DMS114 treated with DMSO at 0.1 percent for 48 hours (cell line): ENCODE measurements at regions not wholly inside any gene's neighbourhood (a gene's known extent, or its start where the extent isn't known, plus 50 kb on each side); places are given as distances from the start of the nearest gene placed in this dataset.
"Not testable (repeated sequence)": the region's sequence is repeated elsewhere in the genome, so short reads cannot be mapped to it uniquely, and the experiment has no call there.

Experiments used
- DNase-seq: peaks from one replicate; lab custom pipeline; 2025; ENCODE audit not compliant: unreplicated experiment; lab: John Stamatoyannopoulos, UW

GRCh38 chr17:64773386-64773835, 111.3 kb upstream of the SMURF2 start:
- no peak for DNase-seq

GRCh38 chr17:64772845-64773299, 110.8 kb upstream of the SMURF2 start:
- no peak for DNase-seq

GRCh38 chr17:64771980-64772844, 110.1 kb upstream of the SMURF2 start:
- no peak for DNase-seq

- no peak for DNase-seq
Observed at GRCh38 chr17:64769712-64770111, 107.6 kb upstream of the SMURF2 start.

- DNase-seq: no peak
Observed at GRCh38 chr17:64767269-64767997, 105.3 kb upstream of the SMURF2 start.

GRCh38 chr17:64765191-64765889, 103.2 kb upstream of the SMURF2 start:
- no peak for DNase-seq

- no peak for DNase-seq
Observed at GRCh38 chr17:64750891-64751677, 89.0 kb upstream of the SMURF2 start.

- DNase-seq: no peak
Observed at GRCh38 chr17:64750478-64750877, 88.4 kb upstream of the SMURF2 start.

GRCh38 chr17:64749306-64749705, 87.2 kb upstream of the SMURF2 start:
- DNase-seq: no peak

GRCh38 chr17:64747938-64748540, 85.9 kb upstream of the SMURF2 start:
- no peak for DNase-seq

GRCh38 chr17:64742326-64742725, 80.2 kb upstream of the SMURF2 start:
- no peak for DNase-seq

- DNase-seq: not testable (repeated sequence)
Observed at GRCh38 chr17:64741916-64742315, 79.8 kb upstream of the SMURF2 start.

GRCh38 chr17:64741038-64741641, 79.0 kb upstream of the SMURF2 start:
- no peak for DNase-seq

- no peak for DNase-seq
Observed at GRCh38 chr17:64739316-64740058, 77.4 kb upstream of the SMURF2 start.

- peak; percentile 13 for DNase-seq
Observed at GRCh38 chr17:64736804-64737492, 74.8 kb upstream of the SMURF2 start.

GRCh38 chr17:64732336-64733006, 70.4 kb upstream of the SMURF2 start:
- DNase-seq: no peak

GRCh38 chr17:64730023-64730422, 67.9 kb upstream of the SMURF2 start:
- DNase-seq: not testable (repeated sequence)

GRCh38 chr17:64729201-64729600, 67.1 kb upstream of the SMURF2 start:
- DNase-seq: no peak
